ENCODE measurements at regions not wholly inside any gene's neighbourhood (a gene's known extent, or its start where the extent isn't known, plus 50 kb on each side); places are given as distances from the start of the nearest gene placed in this dataset.
A peak's percentile ranks its signal among the peaks of the same experiment; 100 is the strongest.

DNA sequence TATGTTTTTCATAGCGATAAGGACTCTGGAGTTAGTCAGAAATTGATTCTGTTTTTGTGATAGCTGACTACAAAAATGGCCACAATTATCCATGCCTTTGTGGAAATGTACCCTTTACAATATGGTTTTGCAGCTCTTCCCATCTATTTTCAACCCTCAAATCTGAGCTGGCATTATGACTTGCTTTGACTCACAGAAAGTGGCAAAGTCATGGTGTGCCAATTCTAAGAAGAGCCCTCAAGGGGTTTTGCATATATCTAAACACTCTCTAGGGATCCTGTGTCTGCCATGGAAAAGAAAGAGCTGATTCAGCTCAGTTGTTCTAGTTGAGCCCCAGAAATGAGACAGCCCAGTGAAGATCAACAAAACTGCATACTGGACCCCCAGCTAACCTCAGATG is 390.5 kb upstream of the RAG2 start:
- Histone ChIP-seq H3K9ac (no peak overlapping the region), H3F3A (ENCODE audit: insufficient read depth) (no peaks in the 10 kb centered on the region), H3K4me1 (ENCODE audit: insufficient read depth) (no peaks in the 10 kb centered on the region), H3K9me3 (ENCODE audit: low read depth) (no peaks in the 10 kb centered on the region), H3K4me3 (no peak overlapping the region), H4K20me1 (ENCODE audit: insufficient read depth) (no peaks in the 10 kb centered on the region), H3K4me2 (ENCODE audit: unreplicated experiment) (no peak overlapping the region), H3K9me2 (ENCODE audit: insufficient read depth) (no peaks in the 10 kb centered on the region), H3K36me3 (ENCODE audit: low read depth) (no peaks in the 10 kb centered on the region), H3K27me3 (replicated peaks; ENCODE audit: insufficient read depth) (no peaks in the 10 kb centered on the region), H3K27ac (no peak overlapping the region), H2AFZ (no peak overlapping the region), H3K79me2 (ENCODE audit: insufficient read depth) (no peaks in the 10 kb centered on the region)
- WGBS, 2 experiments (ENCODE audit: low coverage in 1 of 2, low lambda C conversion rate in 2 of 2, missing lambda C conversion rate in 2 of 2), result 21 to 26% methylated on average over 1 of the region's 1 CpG
- DNase-seq, result no peak
- TF ChIP-seq EZH2phosphoT487 (IDR thresholded peaks at IDR 0.05; ENCODE audit: insufficient read depth, low read depth) (no peak), EZH2 (IDR thresholded peaks at IDR 0.05; ENCODE audit: insufficient read depth, poor library complexity, severe bottlenecking) (no peak)
- in situ Hi-C loops (cut with MboI), result no loop called here

DNA sequence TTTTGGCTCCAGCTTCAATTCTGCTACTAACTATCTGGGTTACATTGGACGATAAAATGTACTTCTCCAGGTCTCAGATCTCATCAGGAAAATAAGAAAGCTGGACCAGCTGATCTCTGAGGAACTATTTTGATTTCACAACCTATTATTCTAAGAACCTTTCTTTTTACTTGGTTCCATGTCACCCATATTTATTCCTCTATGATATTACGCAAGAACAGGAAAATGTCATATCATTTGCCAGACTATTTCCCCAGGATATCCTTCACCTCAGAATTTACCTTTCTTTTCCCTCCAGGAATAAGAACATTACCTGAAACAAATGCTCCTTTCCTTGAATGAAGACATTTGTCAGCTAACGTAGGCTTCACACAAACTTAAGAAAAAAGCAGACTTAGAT is 387.5 kb upstream of the RAG2 start:
- no peaks in the 10 kb centered on the region for H4K20me1 ChIP-seq (ENCODE audit: insufficient read depth)
- H3K9me2 ChIP-seq (ENCODE audit: insufficient read depth), result no peaks in the 10 kb centered on the region
- H3K36me3 ChIP-seq (ENCODE audit: low read depth), result no peaks in the 10 kb centered on the region
- no peaks in the 10 kb centered on the region for H3K27me3 ChIP-seq (replicated peaks; ENCODE audit: insufficient read depth)
- H3K9me3 ChIP-seq (ENCODE audit: low read depth), result no peaks in the 10 kb centered on the region
- DNase-seq, result no peak
- H3K79me2 ChIP-seq (ENCODE audit: insufficient read depth), result no peaks in the 10 kb centered on the region
- no peak overlapping the region for H2AFZ ChIP-seq
- no peaks in the 10 kb centered on the region for H3K4me1 ChIP-seq (ENCODE audit: insufficient read depth)
- H3K27ac ChIP-seq, result no peak overlapping the region
- in situ Hi-C loops (cut with MboI), result no loop called here
- H3F3A ChIP-seq (ENCODE audit: insufficient read depth), result no peaks in the 10 kb centered on the region
- no peak overlapping the region for H3K4me3 ChIP-seq
- TF ChIP-seq EZH2 (IDR thresholded peaks at IDR 0.05; ENCODE audit: insufficient read depth, poor library complexity, severe bottlenecking), result no peak
- TF ChIP-seq EZH2phosphoT487 (IDR thresholded peaks at IDR 0.05; ENCODE audit: insufficient read depth, low read depth), result no peak
- H3K9ac ChIP-seq, result no peak overlapping the region
- H3K4me2 ChIP-seq (ENCODE audit: unreplicated experiment), result no peak overlapping the region
- WGBS, 2 experiments (ENCODE audit: low coverage in 1 of 2, low lambda C conversion rate in 2 of 2, missing lambda C conversion rate in 2 of 2), result 20 to 25% methylated on average over 3 of the region's 3 CpGs

DNA sequence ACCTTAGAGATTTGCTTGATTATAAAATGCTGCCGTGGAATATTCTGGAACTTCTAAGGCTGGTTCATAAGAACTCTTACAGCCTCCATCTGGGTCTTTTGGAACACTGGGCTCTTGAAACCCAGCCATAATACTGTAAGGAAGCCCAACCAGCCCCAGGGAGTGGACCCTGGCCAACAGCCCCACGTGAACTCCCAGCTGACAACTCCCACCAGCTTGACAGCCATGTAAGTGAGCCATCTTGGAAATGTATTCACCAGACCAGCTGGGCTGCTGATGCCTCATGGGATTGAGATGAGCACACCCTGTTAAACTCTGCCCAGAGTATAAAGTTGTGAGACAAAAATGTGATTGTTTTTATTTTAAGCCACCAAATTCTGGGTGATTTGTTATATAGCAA is 378.7 kb upstream of the RAG2 start:
- Histone ChIP-seq H3K9me3 (ENCODE audit: low read depth) (no peaks in the 10 kb centered on the region), H3K4me2 (ENCODE audit: unreplicated experiment) (no peak overlapping the region), H3K79me2 (ENCODE audit: insufficient read depth) (no peaks in the 10 kb centered on the region), H3K9me2 (ENCODE audit: insufficient read depth) (no peaks in the 10 kb centered on the region), H4K20me1 (ENCODE audit: insufficient read depth) (no peaks in the 10 kb centered on the region), H3K4me3 (no peak overlapping the region), H3K4me1 (ENCODE audit: insufficient read depth) (no peaks in the 10 kb centered on the region), H3K27me3 (replicated peaks; ENCODE audit: insufficient read depth) (no peaks in the 10 kb centered on the region), H3K9ac (no peak overlapping the region), H3F3A (ENCODE audit: insufficient read depth) (no peaks in the 10 kb centered on the region), H3K36me3 (ENCODE audit: low read depth) (no peaks in the 10 kb centered on the region), H2AFZ (no peak overlapping the region), H3K27ac (no peak overlapping the region)
- 0 to 4% methylated on average over 2 of the region's 2 CpGs for WGBS, 2 experiments (ENCODE audit: low coverage in 1 of 2, low lambda C conversion rate in 2 of 2, missing lambda C conversion rate in 2 of 2)
- TF ChIP-seq EZH2 (IDR thresholded peaks at IDR 0.05; ENCODE audit: insufficient read depth, poor library complexity, severe bottlenecking), result no peak
- no peak for DNase-seq
- in situ Hi-C loops (cut with MboI), result no loop called here

DNA sequence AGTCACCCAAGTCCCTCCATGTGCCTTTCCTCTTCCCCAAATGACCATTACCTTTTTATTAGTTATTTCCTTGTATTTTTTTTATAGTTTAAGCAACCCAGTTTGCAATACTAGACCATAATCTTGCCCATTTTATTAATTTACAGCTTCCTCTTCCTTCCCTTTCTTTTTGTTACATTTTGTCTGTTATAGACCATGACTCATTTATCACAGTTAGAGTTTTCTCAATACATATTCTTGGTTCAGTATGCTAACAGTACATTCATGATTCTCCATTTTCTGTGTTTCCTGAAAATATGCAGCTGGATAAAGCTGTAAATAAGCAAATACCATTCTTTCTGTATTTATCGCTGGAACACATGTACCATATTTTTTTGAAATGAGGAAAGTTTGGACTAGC is 376.7 kb upstream of the RAG2 start:
- H3K27ac ChIP-seq, result no peak overlapping the region
- no peak overlapping the region for H3K9ac ChIP-seq
- H3K4me2 ChIP-seq (ENCODE audit: unreplicated experiment), result no peak overlapping the region
- whole genome bisulfite sequencing, 2 experiments (ENCODE audit: low coverage in 1 of 2, low lambda C conversion rate in 2 of 2, missing lambda C conversion rate in 2 of 2), result 60 to 64% methylated on average over 1 of the region's 1 CpG
- no peaks in the 10 kb centered on the region for H3K9me2 ChIP-seq (ENCODE audit: insufficient read depth)
- H3K36me3 ChIP-seq (ENCODE audit: low read depth), result no peaks in the 10 kb centered on the region
- H3F3A ChIP-seq (ENCODE audit: insufficient read depth), result no peaks in the 10 kb centered on the region
- no peaks in the 10 kb centered on the region for H3K9me3 ChIP-seq (ENCODE audit: low read depth)
- no peaks in the 10 kb centered on the region for H3K4me1 ChIP-seq (ENCODE audit: insufficient read depth)
- H3K4me3 ChIP-seq, result no peak overlapping the region
- no peak overlapping the region for H2AFZ ChIP-seq
- no peaks in the 10 kb centered on the region for H3K27me3 ChIP-seq (replicated peaks; ENCODE audit: insufficient read depth)
- TF ChIP-seq EZH2 (IDR thresholded peaks at IDR 0.05; ENCODE audit: insufficient read depth, poor library complexity, severe bottlenecking) (no peak), EZH2phosphoT487 (IDR thresholded peaks at IDR 0.05; ENCODE audit: insufficient read depth, low read depth) (no peak)
- in situ Hi-C loops (cut with MboI), result no loop called here
- H4K20me1 ChIP-seq (ENCODE audit: insufficient read depth), result no peaks in the 10 kb centered on the region
- DNase-seq, result no peak
- no peaks in the 10 kb centered on the region for H3K79me2 ChIP-seq (ENCODE audit: insufficient read depth)

DNA sequence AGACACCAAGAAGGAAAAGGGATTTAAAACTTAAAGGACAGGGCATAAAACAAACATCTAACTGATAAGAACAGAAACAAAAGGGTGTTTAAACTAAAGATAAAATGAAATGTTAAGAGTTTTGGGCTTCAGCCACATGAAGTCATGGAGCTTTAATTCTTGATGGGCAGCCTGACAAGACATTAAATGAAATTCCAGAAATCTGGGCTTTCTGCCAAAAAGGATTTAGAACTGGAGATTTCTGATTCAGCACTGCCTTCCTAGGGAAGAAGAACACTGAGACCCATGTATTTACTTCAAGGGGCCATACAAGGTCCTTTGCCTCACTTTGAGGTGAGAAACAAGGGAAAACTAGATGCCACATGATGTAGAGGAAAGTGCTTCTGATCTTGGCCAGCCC is 355.9 kb upstream of the RAG2 start:
- H3K36me3 ChIP-seq (ENCODE audit: low read depth), result no peaks in the 10 kb centered on the region
- no peaks in the 10 kb centered on the region for H4K20me1 ChIP-seq (ENCODE audit: insufficient read depth)
- TF ChIP-seq EZH2phosphoT487 (IDR thresholded peaks at IDR 0.05; ENCODE audit: insufficient read depth, low read depth) (no peak), EZH2 (IDR thresholded peaks at IDR 0.05; ENCODE audit: insufficient read depth, poor library complexity, severe bottlenecking) (no peak)
- no peak overlapping the region for H3K4me2 ChIP-seq (ENCODE audit: unreplicated experiment)
- H3K9me2 ChIP-seq (ENCODE audit: insufficient read depth), result no peaks in the 10 kb centered on the region
- no peaks in the 10 kb centered on the region for H3K4me1 ChIP-seq (ENCODE audit: insufficient read depth)
- no peak overlapping the region for H2AFZ ChIP-seq
- no peaks in the 10 kb centered on the region for H3K79me2 ChIP-seq (ENCODE audit: insufficient read depth)
- no peak overlapping the region for H3K9ac ChIP-seq
- DNase-seq, result peak; percentile 2
- H3F3A ChIP-seq (ENCODE audit: insufficient read depth), result no peaks in the 10 kb centered on the region
- no peaks in the 10 kb centered on the region for H3K9me3 ChIP-seq (ENCODE audit: low read depth)
- no peaks in the 10 kb centered on the region for H3K27me3 ChIP-seq (replicated peaks; ENCODE audit: insufficient read depth)
- no peak overlapping the region for H3K4me3 ChIP-seq
- in situ Hi-C loops (cut with MboI), result no loop called here
- no peak overlapping the region for H3K27ac ChIP-seq

Data from GM23248 (cell line).